IPS-18c (cell line): ENCODE measurements at regions not wholly inside any gene's neighbourhood (a gene's known extent, or its start where the extent isn't known, plus 50 kb on each side); places are given as distances from the start of the nearest gene placed in this dataset.

Experiments used
- H3K4me3 ChIP-seq: 2 replicates; pipeline ENCODE4 v1.7.0; 2013; ENCODE audit warnings: low read depth, mild to moderate bottlenecking, low read length, moderate library complexity; ENCODE audit not compliant: insufficient read depth
- H3K9me3 ChIP-seq: one replicate; pipeline ENCODE4 v1.6.1; 2013; ENCODE audit warnings: mild to moderate bottlenecking, low read length, moderate library complexity; ENCODE audit not compliant: control insufficient read depth, insufficient read depth

- H3K9me3 ChIP-seq = no peaks in the 10 kb centered on the region
- H3K4me3 ChIP-seq = no peak overlapping the region
Observed at GRCh38 chr4:59823311-59823710, 1376.8 kb upstream of the ADGRL3 start.

- Histone ChIP-seq H3K4me3 (no peak overlapping the region), H3K9me3 (no peaks in the 10 kb centered on the region)
Observed at GRCh38 chr4:59825104-59825503, 1375.0 kb upstream of the ADGRL3 start.

GRCh38 chr4:59831746-59832145, 1368.4 kb upstream of the ADGRL3 start:
- Histone ChIP-seq H3K9me3 (no peaks in the 10 kb centered on the region), H3K4me3 (no peak overlapping the region)

GRCh38 chr4:59834943-59835342, 1365.2 kb upstream of the ADGRL3 start:
- H3K9me3 ChIP-seq = no peaks in the 10 kb centered on the region
- no peak overlapping the region for H3K4me3 ChIP-seq

GRCh38 chr4:59837751-59838150, 1362.4 kb upstream of the ADGRL3 start:
- no peak overlapping the region for H3K4me3 ChIP-seq
- H3K9me3 ChIP-seq = no peaks in the 10 kb centered on the region

- Histone ChIP-seq H3K9me3 (no peaks in the 10 kb centered on the region), H3K4me3 (no peak overlapping the region)
Observed at GRCh38 chr4:59838236-59838635, 1361.9 kb upstream of the ADGRL3 start.

GRCh38 chr4:59841698-59842097, 1358.4 kb upstream of the ADGRL3 start:
- no peaks in the 10 kb centered on the region for H3K9me3 ChIP-seq

GRCh38 chr4:59848457-59848856, 1351.7 kb upstream of the ADGRL3 start:
- Histone ChIP-seq H3K4me3 (no peak overlapping the region), H3K9me3 (no peaks in the 10 kb centered on the region)

More at GRCh38 chr4:59841698-59842097, 1358.4 kb upstream of the ADGRL3 start:
- H3K4me3 ChIP-seq = no peak overlapping the region

- no peak overlapping the region for H3K4me3 ChIP-seq
- H3K9me3 ChIP-seq = no peaks in the 10 kb centered on the region
Observed at GRCh38 chr4:59855630-59856352, 1344.3 kb upstream of the ADGRL3 start.

GRCh38 chr4:59869056-59869455, 1331.1 kb upstream of the ADGRL3 start:
- Histone ChIP-seq H3K9me3 (no peaks in the 10 kb centered on the region), H3K4me3 (no peak overlapping the region)

- Histone ChIP-seq H3K4me3 (no peak overlapping the region), H3K9me3 (no peaks in the 10 kb centered on the region)
Observed at GRCh38 chr4:59869559-59869958, 1330.6 kb upstream of the ADGRL3 start.

- H3K4me3 ChIP-seq = no peak overlapping the region
- H3K9me3 ChIP-seq = no peaks in the 10 kb centered on the region
Observed at GRCh38 chr4:59881632-59882031, 1318.5 kb upstream of the ADGRL3 start.

GRCh38 chr4:59904331-59904730, 1295.8 kb upstream of the ADGRL3 start:
- Histone ChIP-seq H3K4me3 (no peak overlapping the region), H3K9me3 (no peaks in the 10 kb centered on the region)

GRCh38 chr4:59920416-59920815, 1279.7 kb upstream of the ADGRL3 start:
- no peak overlapping the region for H3K4me3 ChIP-seq
- no peaks in the 10 kb centered on the region for H3K9me3 ChIP-seq

- H3K4me3 ChIP-seq = no peak overlapping the region
- H3K9me3 ChIP-seq = no peaks in the 10 kb centered on the region
Observed at GRCh38 chr4:59925290-59925689, 1274.8 kb upstream of the ADGRL3 start.

- Histone ChIP-seq H3K4me3 (no peak overlapping the region), H3K9me3 (no peaks in the 10 kb centered on the region)
Observed at GRCh38 chr4:59936566-59936965, 1263.6 kb upstream of the ADGRL3 start.

GRCh38 chr4:59938166-59938565, 1262.0 kb upstream of the ADGRL3 start:
- Histone ChIP-seq H3K9me3 (no peaks in the 10 kb centered on the region), H3K4me3 (no peak overlapping the region)

GRCh38 chr4:59945277-59945676, 1254.8 kb upstream of the ADGRL3 start:
- Histone ChIP-seq H3K4me3 (no peak overlapping the region), H3K9me3 (no peaks in the 10 kb centered on the region)

- Histone ChIP-seq H3K4me3 (no peak overlapping the region), H3K9me3 (no peaks in the 10 kb centered on the region)
Observed at GRCh38 chr4:59945716-59946115, 1254.4 kb upstream of the ADGRL3 start.
